ENCODE measurements at regions not wholly inside any gene's neighbourhood (a gene's known extent, or its start where the extent isn't known, plus 50 kb on each side); places are given as distances from the start of the nearest gene placed in this dataset.

DNA sequence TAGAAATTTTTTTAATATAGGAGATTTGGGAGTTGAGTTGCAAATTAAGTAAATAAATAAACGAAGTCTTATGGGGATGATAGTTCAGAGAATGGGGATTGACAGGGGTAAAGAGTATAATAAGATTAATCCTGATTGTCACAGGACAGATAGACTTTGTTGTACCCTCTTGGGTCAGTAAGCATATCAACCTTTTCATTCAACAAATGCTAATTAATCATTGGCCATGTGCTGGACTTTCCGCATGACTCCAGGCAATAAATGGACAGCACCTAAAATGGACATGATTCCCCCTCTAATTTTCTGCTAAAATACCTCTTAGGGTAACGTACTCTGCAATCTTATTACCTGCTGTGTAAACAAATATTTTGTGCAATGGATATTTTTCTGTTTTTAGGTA is 1331.1 kb upstream of the ADGRL3 start:
- WGBS (ENCODE audit: insufficient coverage, insufficient replicate concordance, low lambda C conversion rate, missing lambda C conversion rate), result 32% methylated on average over 3 of the region's 3 CpGs
- Histone ChIP-seq H3K27ac (ENCODE audit: control insufficient read depth, insufficient read depth) (no peak overlapping the region), H3K4me2 (ENCODE audit: control insufficient read depth, insufficient read depth) (no peak overlapping the region), H4K20me1 (ENCODE audit: control insufficient read depth, insufficient read depth) (no peaks in the 10 kb centered on the region), H3K9me3 (replicated peaks; ENCODE audit: control insufficient read depth, insufficient read depth, low read length) (no peaks in the 10 kb centered on the region), H2AFZ (ENCODE audit: control insufficient read depth, low read depth, low read length) (no peak overlapping the region), H3K36me3 (ENCODE audit: control insufficient read depth in 2 of 2, insufficient read depth in 2 of 2, low read length in 1 of 2) (no peaks in the 10 kb centered on the region), H3K4me1 (ENCODE audit: control insufficient read depth, insufficient read depth, low read length) (no peaks in the 10 kb centered on the region), H3K27me3 (replicated peaks in 1 of 2; ENCODE audit: control insufficient read depth in 2 of 2, insufficient read depth in 2 of 2, low read length in 1 of 2) (no peaks in the 10 kb centered on the region), H3K9ac (ENCODE audit: control insufficient read depth, insufficient read depth, low read length) (no peak overlapping the region), H3K79me2 (ENCODE audit: control insufficient read depth, insufficient read depth, low read length) (no peaks in the 10 kb centered on the region), H3K4me3 (no peak overlapping the region)
- in situ Hi-C loops (cut with MboI), result no loop called here
- no peak for FAIRE-seq
- POLR2A ChIA-PET, result no interaction called here
- no TSS peak for BruUV-seq (replicated peaks)
- RAD21 ChIA-PET (ENCODE audit: unreplicated experiment), result no interaction called here
- intact Hi-C loops (cut with micrococcal nuclease; ENCODE audit: unreplicated experiment), result no loop called here
- CTCF ChIA-PET, result no interaction called here
- SMC1A ChIA-PET (ENCODE audit: uncharacterized antibody, unreplicated experiment), result no interaction called here
- no peak for DNase-seq (ENCODE audit: low read depth, low spot score)
- no peak for ATAC-seq
- TF ChIP-seq, protein P1, sequence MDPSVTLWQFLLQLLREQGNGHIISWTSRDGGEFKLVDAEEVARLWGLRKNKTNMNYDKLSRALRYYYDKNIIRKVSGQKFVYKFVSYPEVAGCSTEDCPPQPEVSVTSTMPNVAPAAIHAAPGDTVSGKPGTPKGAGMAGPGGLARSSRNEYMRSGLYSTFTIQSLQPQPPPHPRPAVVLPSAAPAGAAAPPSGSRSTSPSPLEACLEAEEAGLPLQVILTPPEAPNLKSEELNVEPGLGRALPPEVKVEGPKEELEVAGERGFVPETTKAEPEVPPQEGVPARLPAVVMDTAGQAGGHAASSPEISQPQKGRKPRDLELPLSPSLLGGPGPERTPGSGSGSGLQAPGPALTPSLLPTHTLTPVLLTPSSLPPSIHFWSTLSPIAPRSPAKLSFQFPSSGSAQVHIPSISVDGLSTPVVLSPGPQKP (IDR thresholded peaks at IDR 0.05; ENCODE audit: low read depth, low read length), result no peak
- TF ChIP-seq, protein P2, sequence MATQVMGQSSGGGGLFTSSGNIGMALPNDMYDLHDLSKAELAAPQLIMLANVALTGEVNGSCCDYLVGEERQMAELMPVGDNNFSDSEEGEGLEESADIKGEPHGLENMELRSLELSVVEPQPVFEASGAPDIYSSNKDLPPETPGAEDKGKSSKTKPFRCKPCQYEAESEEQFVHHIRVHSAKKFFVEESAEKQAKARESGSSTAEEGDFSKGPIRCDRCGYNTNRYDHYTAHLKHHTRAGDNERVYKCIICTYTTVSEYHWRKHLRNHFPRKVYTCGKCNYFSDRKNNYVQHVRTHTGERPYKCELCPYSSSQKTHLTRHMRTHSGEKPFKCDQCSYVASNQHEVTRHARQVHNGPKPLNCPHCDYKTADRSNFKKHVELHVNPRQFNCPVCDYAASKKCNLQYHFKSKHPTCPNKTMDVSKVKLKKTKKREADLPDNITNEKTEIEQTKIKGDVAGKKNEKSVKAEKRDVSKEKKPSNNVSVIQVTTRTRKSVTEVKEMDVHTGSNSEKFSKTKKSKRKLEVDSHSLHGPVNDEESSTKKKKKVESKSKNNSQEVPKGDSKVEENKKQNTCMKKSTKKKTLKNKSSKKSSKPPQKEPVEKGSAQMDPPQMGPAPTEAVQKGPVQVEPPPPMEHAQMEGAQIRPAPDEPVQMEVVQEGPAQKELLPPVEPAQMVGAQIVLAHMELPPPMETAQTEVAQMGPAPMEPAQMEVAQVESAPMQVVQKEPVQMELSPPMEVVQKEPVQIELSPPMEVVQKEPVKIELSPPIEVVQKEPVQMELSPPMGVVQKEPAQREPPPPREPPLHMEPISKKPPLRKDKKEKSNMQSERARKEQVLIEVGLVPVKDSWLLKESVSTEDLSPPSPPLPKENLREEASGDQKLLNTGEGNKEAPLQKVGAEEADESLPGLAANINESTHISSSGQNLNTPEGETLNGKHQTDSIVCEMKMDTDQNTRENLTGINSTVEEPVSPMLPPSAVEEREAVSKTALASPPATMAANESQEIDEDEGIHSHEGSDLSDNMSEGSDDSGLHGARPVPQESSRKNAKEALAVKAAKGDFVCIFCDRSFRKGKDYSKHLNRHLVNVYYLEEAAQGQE (IDR thresholded peaks at IDR 0.05; ENCODE audit: low read depth, low read length), result no peak
- TF ChIP-seq ZNF217 (IDR thresholded peaks at IDR 0.05), result no peak
- TF ChIP-seq, protein P3, sequence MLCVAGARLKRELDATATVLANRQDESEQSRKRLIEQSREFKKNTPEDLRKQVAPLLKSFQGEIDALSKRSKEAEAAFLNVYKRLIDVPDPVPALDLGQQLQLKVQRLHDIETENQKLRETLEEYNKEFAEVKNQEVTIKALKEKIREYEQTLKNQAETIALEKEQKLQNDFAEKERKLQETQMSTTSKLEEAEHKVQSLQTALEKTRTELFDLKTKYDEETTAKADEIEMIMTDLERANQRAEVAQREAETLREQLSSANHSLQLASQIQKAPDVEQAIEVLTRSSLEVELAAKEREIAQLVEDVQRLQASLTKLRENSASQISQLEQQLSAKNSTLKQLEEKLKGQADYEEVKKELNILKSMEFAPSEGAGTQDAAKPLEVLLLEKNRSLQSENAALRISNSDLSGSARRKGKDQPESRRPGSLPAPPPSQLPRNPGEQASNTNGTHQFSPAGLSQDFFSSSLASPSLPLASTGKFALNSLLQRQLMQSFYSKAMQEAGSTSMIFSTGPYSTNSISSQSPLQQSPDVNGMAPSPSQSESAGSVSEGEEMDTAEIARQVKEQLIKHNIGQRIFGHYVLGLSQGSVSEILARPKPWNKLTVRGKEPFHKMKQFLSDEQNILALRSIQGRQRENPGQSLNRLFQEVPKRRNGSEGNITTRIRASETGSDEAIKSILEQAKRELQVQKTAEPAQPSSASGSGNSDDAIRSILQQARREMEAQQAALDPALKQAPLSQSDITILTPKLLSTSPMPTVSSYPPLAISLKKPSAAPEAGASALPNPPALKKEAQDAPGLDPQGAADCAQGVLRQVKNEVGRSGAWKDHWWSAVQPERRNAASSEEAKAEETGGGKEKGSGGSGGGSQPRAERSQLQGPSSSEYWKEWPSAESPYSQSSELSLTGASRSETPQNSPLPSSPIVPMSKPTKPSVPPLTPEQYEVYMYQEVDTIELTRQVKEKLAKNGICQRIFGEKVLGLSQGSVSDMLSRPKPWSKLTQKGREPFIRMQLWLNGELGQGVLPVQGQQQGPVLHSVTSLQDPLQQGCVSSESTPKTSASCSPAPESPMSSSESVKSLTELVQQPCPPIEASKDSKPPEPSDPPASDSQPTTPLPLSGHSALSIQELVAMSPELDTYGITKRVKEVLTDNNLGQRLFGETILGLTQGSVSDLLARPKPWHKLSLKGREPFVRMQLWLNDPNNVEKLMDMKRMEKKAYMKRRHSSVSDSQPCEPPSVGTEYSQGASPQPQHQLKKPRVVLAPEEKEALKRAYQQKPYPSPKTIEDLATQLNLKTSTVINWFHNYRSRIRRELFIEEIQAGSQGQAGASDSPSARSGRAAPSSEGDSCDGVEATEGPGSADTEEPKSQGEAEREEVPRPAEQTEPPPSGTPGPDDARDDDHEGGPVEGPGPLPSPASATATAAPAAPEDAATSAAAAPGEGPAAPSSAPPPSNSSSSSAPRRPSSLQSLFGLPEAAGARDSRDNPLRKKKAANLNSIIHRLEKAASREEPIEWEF (IDR thresholded peaks at IDR 0.05; ENCODE audit: insufficient replicate concordance, low read depth, low read length), result no peak
- TF ChIP-seq RAD21 (IDR thresholded peaks at IDR 0.05; ENCODE audit: insufficient read depth, low read depth, low read length), result no peak
- TF ChIP-seq, protein P4, sequence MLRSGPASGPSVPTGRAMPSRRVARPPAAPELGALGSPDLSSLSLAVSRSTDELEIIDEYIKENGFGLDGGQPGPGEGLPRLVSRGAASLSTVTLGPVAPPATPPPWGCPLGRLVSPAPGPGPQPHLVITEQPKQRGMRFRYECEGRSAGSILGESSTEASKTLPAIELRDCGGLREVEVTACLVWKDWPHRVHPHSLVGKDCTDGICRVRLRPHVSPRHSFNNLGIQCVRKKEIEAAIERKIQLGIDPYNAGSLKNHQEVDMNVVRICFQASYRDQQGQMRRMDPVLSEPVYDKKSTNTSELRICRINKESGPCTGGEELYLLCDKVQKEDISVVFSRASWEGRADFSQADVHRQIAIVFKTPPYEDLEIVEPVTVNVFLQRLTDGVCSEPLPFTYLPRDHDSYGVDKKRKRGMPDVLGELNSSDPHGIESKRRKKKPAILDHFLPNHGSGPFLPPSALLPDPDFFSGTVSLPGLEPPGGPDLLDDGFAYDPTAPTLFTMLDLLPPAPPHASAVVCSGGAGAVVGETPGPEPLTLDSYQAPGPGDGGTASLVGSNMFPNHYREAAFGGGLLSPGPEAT (IDR thresholded peaks at IDR 0.05; ENCODE audit: low read depth), result no peak
- TF ChIP-seq FOXK2 (IDR thresholded peaks at IDR 0.05), result no peak
- TF ChIP-seq, protein P5, sequence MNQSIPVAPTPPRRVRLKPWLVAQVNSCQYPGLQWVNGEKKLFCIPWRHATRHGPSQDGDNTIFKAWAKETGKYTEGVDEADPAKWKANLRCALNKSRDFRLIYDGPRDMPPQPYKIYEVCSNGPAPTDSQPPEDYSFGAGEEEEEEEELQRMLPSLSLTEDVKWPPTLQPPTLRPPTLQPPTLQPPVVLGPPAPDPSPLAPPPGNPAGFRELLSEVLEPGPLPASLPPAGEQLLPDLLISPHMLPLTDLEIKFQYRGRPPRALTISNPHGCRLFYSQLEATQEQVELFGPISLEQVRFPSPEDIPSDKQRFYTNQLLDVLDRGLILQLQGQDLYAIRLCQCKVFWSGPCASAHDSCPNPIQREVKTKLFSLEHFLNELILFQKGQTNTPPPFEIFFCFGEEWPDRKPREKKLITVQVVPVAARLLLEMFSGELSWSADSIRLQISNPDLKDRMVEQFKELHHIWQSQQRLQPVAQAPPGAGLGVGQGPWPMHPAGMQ (IDR thresholded peaks at IDR 0.05; ENCODE audit: borderline replicate concordance), result no peak
- no peak for TF ChIP-seq SMAD1 (IDR thresholded peaks at IDR 0.05; ENCODE audit: low read depth, partially characterized antibody)
- no peak for TF ChIP-seq POLR2AphosphoS2 (IDR thresholded peaks at IDR 0.05; ENCODE audit: low read depth, low read length)
- no peak for TF ChIP-seq ESRRA (IDR thresholded peaks at IDR 0.05; ENCODE audit: low read length)

Data from GM12878 (cell line).